Limb (tissue), 2 donors: ENCODE measurements at regions not wholly inside any gene's neighbourhood (a gene's known extent, or its start where the extent isn't known, plus 50 kb on each side); places are given as distances from the start of the nearest gene placed in this dataset.
A peak's percentile ranks its signal among the peaks of the same experiment; 100 is the strongest.
"Not testable (repeated sequence)": the region's sequence is repeated elsewhere in the genome, so short reads cannot be mapped to it uniquely, and the experiment has no call there.

Source experiments
- DNase-seq, 2 donors: peaks; one replicate each; pipeline ENCODE4 v3.0.0-alpha.2; 2016; ENCODE audit errors: extremely low spot score in 2 of 2

- no peak for DNase-seq
These were observed 123.8 kb upstream of the NAA20 start for GRCh38 chr20:19893356-19893755.

GRCh38 chr20:19895761-19896160, 121.4 kb upstream of the NAA20 start:
- no peak for DNase-seq

GRCh38 chr20:19897891-19898290, 119.3 kb upstream of the NAA20 start:
- no peak for DNase-seq

- DNase-seq: no peak
These were observed 115.9 kb upstream of the NAA20 start for GRCh38 chr20:19901226-19901625.

- DNase-seq: no peak
These were observed 113.9 kb upstream of the NAA20 start for GRCh38 chr20:19903168-19903811.

GRCh38 chr20:19907326-19908056, 109.7 kb upstream of the NAA20 start:
- no peak for DNase-seq

GRCh38 chr20:19908576-19908975, 108.6 kb upstream of the NAA20 start:
- no peak for DNase-seq

- no peak for DNase-seq
These were observed 107.4 kb upstream of the NAA20 start for GRCh38 chr20:19909725-19910124.

- DNase-seq: no peak
These were observed 105.3 kb upstream of the NAA20 start for GRCh38 chr20:19911810-19912382.

GRCh38 chr20:19913349-19913748, 103.8 kb upstream of the NAA20 start:
- DNase-seq: no peak

- DNase-seq: no peak
These were observed 103.1 kb upstream of the NAA20 start for GRCh38 chr20:19913927-19914614.

GRCh38 chr20:19915111-19915798, 101.9 kb upstream of the NAA20 start:
- no peak for DNase-seq

GRCh38 chr20:19916531-19917485, 100.4 kb upstream of the NAA20 start:
- no peak for DNase-seq

GRCh38 chr20:19918965-19919329, 98.2 kb upstream of the NAA20 start:
- DNase-seq: peak in 1 of 2 donors; percentile 46

GRCh38 chr20:19920381-19921138, 96.6 kb upstream of the NAA20 start:
- no peak for DNase-seq

- no peak for DNase-seq
These were observed 95.8 kb upstream of the NAA20 start for GRCh38 chr20:19921284-19921793.

GRCh38 chr20:19921829-19922228, 95.3 kb upstream of the NAA20 start:
- not testable (repeated sequence) for DNase-seq

GRCh38 chr20:19922716-19923115, 94.4 kb upstream of the NAA20 start:
- DNase-seq: no peak

GRCh38 chr20:19923762-19924161, 93.4 kb upstream of the NAA20 start:
- no peak for DNase-seq

- no peak for DNase-seq
These were observed 92.9 kb upstream of the NAA20 start for GRCh38 chr20:19924255-19924654.
